ENCODE measurements at regions not wholly inside any gene's neighbourhood (a gene's known extent, or its start where the extent isn't known, plus 50 kb on each side); places are given as distances from the start of the nearest gene placed in this dataset.

DNA sequence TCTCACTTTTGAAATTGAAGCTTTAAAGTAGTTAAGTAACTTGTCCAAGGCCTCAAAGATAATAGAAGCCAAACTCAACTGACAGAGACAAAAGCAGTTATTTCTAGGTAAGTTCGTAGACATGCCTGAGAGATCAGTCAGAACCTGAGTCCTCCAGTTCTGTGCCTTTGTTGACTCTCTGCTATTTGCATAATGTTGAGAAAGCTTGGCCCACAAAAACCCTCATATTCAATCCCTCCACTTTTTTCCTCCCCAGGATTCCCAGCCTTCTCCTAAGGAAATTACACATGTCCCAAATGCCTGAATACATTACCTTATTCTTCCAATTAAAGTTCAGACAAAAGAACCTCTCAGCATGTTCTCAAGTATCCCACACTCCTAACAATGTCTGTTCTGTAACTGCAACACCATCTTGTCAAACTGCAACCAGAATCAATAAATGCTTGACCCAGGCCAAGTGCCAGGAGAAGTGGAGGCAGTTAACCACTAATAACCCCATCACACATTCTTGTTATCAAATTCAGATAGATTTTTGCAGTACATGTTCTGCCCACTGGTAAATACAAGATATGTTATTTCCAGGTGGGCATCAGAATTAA, 217.8 kb downstream of the LRRC3B start:
- Histone ChIP-seq H3K79me2 (ENCODE audit: insufficient read depth) (no peaks in the 10 kb centered on the region), H3K4me2 (ENCODE audit: unreplicated experiment) (no peak overlapping the region), H3K27ac (no peak overlapping the region), H3K4me1 (ENCODE audit: insufficient read depth) (no peaks in the 10 kb centered on the region), H3K27me3 (replicated peaks; ENCODE audit: insufficient read depth) (no peaks in the 10 kb centered on the region), H3K4me3 (no peak overlapping the region), H3K9ac (no peak overlapping the region), H4K20me1 (ENCODE audit: insufficient read depth) (no peaks in the 10 kb centered on the region), H2AFZ (no peak overlapping the region), H3K9me3 (ENCODE audit: low read depth) (no peaks in the 10 kb centered on the region), H3K9me2 (ENCODE audit: insufficient read depth) (no peaks in the 10 kb centered on the region), H3F3A (ENCODE audit: insufficient read depth) (no peaks in the 10 kb centered on the region), H3K36me3 (ENCODE audit: low read depth) (no peaks in the 10 kb centered on the region)
- DNase-seq, result no peak
- 3 to 7% methylated on average over 1 of the region's 1 CpG for WGBS, 2 experiments (ENCODE audit: low coverage in 1 of 2, low lambda C conversion rate in 2 of 2, missing lambda C conversion rate in 2 of 2)
- in situ Hi-C loops (cut with MboI), result no loop called here
- TF ChIP-seq EZH2 (IDR thresholded peaks at IDR 0.05; ENCODE audit: insufficient read depth, poor library complexity, severe bottlenecking), result no peak

DNA sequence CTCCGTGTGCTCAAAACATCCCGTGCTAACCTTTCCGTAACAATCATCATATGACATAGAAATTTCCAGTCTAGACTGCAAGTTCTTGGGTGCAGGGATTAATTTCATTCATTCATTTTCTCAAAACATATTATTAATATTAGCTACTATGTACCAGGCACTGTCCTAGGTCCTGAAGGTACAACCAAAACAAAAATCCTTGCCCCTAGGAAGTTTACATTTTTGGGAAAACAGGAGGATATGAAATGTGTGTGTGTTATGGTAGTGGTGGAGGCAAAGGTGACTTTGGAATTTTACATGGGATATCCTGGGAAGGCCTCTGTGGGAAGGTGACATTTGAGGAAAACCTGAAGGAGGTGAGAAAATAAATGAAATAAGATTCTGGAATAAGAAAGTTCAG, 222.6 kb downstream of the LRRC3B start:
- Histone ChIP-seq H3K4me2 (ENCODE audit: unreplicated experiment) (no peak overlapping the region), H3K9me2 (ENCODE audit: insufficient read depth) (no peaks in the 10 kb centered on the region), H3K27ac (no peak overlapping the region), H3K9me3 (ENCODE audit: low read depth) (no peaks in the 10 kb centered on the region), H3F3A (ENCODE audit: insufficient read depth) (no peaks in the 10 kb centered on the region), H3K27me3 (replicated peaks; ENCODE audit: insufficient read depth) (no peaks in the 10 kb centered on the region), H3K9ac (no peak overlapping the region), H3K79me2 (ENCODE audit: insufficient read depth) (no peaks in the 10 kb centered on the region), H3K4me3 (no peak overlapping the region), H4K20me1 (ENCODE audit: insufficient read depth) (no peaks in the 10 kb centered on the region), H3K4me1 (ENCODE audit: insufficient read depth) (no peaks in the 10 kb centered on the region), H2AFZ (no peak overlapping the region), H3K36me3 (ENCODE audit: low read depth) (no peaks in the 10 kb centered on the region)
- TF ChIP-seq EZH2 (IDR thresholded peaks at IDR 0.05; ENCODE audit: insufficient read depth, poor library complexity, severe bottlenecking) (no peak), EZH2phosphoT487 (IDR thresholded peaks at IDR 0.05; ENCODE audit: insufficient read depth, low read depth) (no peak)
- in situ Hi-C loops (cut with MboI), result no loop called here
- DNase-seq, result no peak
- WGBS, 2 experiments (ENCODE audit: low coverage in 1 of 2, low lambda C conversion rate in 2 of 2, missing lambda C conversion rate in 2 of 2), result 68 to 69% methylated on average over 3 of the region's 3 CpGs

DNA sequence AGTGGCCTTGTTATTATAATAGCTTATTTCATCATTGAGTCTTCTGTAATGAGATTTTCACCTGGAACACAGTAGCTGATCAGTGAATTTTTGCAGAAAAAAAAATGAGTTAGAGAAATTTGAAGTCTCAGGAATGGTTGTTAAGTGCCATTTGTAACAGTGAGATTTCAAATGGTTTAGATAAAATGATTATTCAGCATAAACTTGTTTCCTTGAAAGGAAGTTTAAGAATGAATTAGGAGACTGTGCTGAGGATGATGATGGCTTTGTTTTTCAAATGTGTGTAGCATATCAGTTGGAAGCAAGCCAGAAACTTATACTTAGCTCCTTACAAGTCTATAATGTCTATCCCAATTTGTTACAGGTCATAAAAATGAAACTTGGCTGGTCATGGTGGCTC, 225.1 kb downstream of the LRRC3B start:
- TF ChIP-seq EZH2phosphoT487 (IDR thresholded peaks at IDR 0.05; ENCODE audit: insufficient read depth, low read depth) (no peak), EZH2 (IDR thresholded peaks at IDR 0.05; ENCODE audit: insufficient read depth, poor library complexity, severe bottlenecking) (no peak)
- H3K9me2 ChIP-seq (ENCODE audit: insufficient read depth), result no peaks in the 10 kb centered on the region
- no peak overlapping the region for H2AFZ ChIP-seq
- H3K79me2 ChIP-seq (ENCODE audit: insufficient read depth), result no peaks in the 10 kb centered on the region
- H3K27ac ChIP-seq, result no peak overlapping the region
- H3K9ac ChIP-seq, result no peak overlapping the region
- no peaks in the 10 kb centered on the region for H3K27me3 ChIP-seq (replicated peaks; ENCODE audit: insufficient read depth)
- no peaks in the 10 kb centered on the region for H4K20me1 ChIP-seq (ENCODE audit: insufficient read depth)
- H3K9me3 ChIP-seq (ENCODE audit: low read depth), result no peaks in the 10 kb centered on the region
- in situ Hi-C loops (cut with MboI), result no loop called here
- peak; percentile 2 for DNase-seq
- no peak overlapping the region for H3K4me2 ChIP-seq (ENCODE audit: unreplicated experiment)
- H3F3A ChIP-seq (ENCODE audit: insufficient read depth), result no peaks in the 10 kb centered on the region
- H3K36me3 ChIP-seq (ENCODE audit: low read depth), result no peaks in the 10 kb centered on the region
- H3K4me3 ChIP-seq, result no peak overlapping the region
- no peaks in the 10 kb centered on the region for H3K4me1 ChIP-seq (ENCODE audit: insufficient read depth)

DNA sequence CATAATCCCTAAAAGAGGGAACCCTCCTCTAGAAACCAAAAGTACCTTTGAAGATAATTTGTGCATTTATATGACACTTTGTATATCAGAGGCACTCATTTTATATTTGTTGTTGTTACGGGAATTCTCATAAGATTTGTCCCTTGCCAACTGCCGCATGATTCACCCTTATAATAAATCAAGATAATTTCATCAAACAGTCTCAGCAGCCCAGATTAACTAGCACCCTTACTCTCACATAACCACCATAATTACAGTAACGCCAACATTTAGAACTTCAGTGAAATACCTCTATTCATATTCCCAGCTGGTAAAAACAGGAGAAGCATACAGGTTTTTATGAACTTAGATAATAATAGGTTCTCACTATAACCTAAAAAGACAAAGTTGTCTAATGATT, 271.9 kb downstream of the LRRC3B start:
- Histone ChIP-seq H3K27me3 (replicated peaks; ENCODE audit: insufficient read depth) (no peaks in the 10 kb centered on the region), H2AFZ (no peak overlapping the region), H3K4me3 (no peak overlapping the region), H3K4me1 (ENCODE audit: insufficient read depth) (no peaks in the 10 kb centered on the region), H4K20me1 (ENCODE audit: insufficient read depth) (no peaks in the 10 kb centered on the region), H3K9ac (no peak overlapping the region), H3K4me2 (ENCODE audit: unreplicated experiment) (no peak overlapping the region), H3K9me2 (ENCODE audit: insufficient read depth) (no peaks in the 10 kb centered on the region), H3F3A (ENCODE audit: insufficient read depth) (no peaks in the 10 kb centered on the region), H3K36me3 (ENCODE audit: low read depth) (no peaks in the 10 kb centered on the region), H3K9me3 (ENCODE audit: low read depth) (no peaks in the 10 kb centered on the region), H3K79me2 (ENCODE audit: insufficient read depth) (no peaks in the 10 kb centered on the region), H3K27ac (no peak overlapping the region)
- TF ChIP-seq EZH2phosphoT487 (IDR thresholded peaks at IDR 0.05; ENCODE audit: insufficient read depth, low read depth) (no peak), EZH2 (IDR thresholded peaks at IDR 0.05; ENCODE audit: insufficient read depth, poor library complexity, severe bottlenecking) (no peak)
- 16% methylated on average over 3 of the region's 3 CpGs for WGBS, 2 experiments (ENCODE audit: low coverage in 1 of 2, low lambda C conversion rate in 2 of 2, missing lambda C conversion rate in 2 of 2)
- in situ Hi-C loops (cut with MboI), result no loop called here
- no peak for DNase-seq

DNA sequence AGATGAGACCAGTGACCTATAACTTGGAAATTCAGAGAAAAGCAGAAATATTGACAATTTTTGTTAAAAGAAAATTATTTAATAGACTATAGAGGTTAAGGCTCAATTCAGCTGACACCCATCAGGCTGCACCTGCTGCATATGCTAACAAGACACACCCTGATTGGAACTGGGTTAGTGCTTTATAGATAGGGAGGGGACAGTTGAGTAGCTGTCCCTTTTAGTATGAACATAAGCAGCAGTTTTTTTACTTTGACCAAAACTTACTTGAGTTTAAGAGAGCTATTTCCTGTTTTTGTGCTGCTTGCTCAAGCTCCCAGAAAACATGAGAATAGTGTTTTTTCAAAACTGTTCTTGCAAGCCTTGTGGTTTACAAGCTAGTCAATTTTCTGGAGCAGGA, 292.6 kb downstream of the LRRC3B start:
- no peak for DNase-seq
- in situ Hi-C loops (cut with MboI), result no loop called here
- no peaks in the 10 kb centered on the region for H3K27me3 ChIP-seq (replicated peaks; ENCODE audit: insufficient read depth)
- no peak overlapping the region for H3K4me2 ChIP-seq (ENCODE audit: unreplicated experiment)
- no peaks in the 10 kb centered on the region for H4K20me1 ChIP-seq (ENCODE audit: insufficient read depth)
- no peak overlapping the region for H2AFZ ChIP-seq
- H3K4me3 ChIP-seq, result no peak overlapping the region
- no peaks in the 10 kb centered on the region for H3K9me2 ChIP-seq (ENCODE audit: insufficient read depth)
- no peak for TF ChIP-seq EZH2phosphoT487 (IDR thresholded peaks at IDR 0.05; ENCODE audit: insufficient read depth, low read depth)
- no peak for TF ChIP-seq EZH2 (IDR thresholded peaks at IDR 0.05; ENCODE audit: insufficient read depth, poor library complexity, severe bottlenecking)
- no peaks in the 10 kb centered on the region for H3K79me2 ChIP-seq (ENCODE audit: insufficient read depth)
- no peaks in the 10 kb centered on the region for H3F3A ChIP-seq (ENCODE audit: insufficient read depth)
- H3K4me1 ChIP-seq (ENCODE audit: insufficient read depth), result no peaks in the 10 kb centered on the region
- H3K9ac ChIP-seq, result no peak overlapping the region
- H3K9me3 ChIP-seq (ENCODE audit: low read depth), result peaks cover 6% of the 10 kb centered on the region
- no peaks in the 10 kb centered on the region for H3K36me3 ChIP-seq (ENCODE audit: low read depth)
- H3K27ac ChIP-seq, result no peak overlapping the region
